ENCODE measurements at regions not wholly inside any gene's neighbourhood (a gene's known extent, or its start where the extent isn't known, plus 50 kb on each side); places are given as distances from the start of the nearest gene placed in this dataset.

GRCh38 chr2:128788636-128789220 is 470.1 kb upstream of the HS6ST1 start:
- no peak for DNase-seq (ENCODE audit: low read depth in 2 of 2)

DNA sequence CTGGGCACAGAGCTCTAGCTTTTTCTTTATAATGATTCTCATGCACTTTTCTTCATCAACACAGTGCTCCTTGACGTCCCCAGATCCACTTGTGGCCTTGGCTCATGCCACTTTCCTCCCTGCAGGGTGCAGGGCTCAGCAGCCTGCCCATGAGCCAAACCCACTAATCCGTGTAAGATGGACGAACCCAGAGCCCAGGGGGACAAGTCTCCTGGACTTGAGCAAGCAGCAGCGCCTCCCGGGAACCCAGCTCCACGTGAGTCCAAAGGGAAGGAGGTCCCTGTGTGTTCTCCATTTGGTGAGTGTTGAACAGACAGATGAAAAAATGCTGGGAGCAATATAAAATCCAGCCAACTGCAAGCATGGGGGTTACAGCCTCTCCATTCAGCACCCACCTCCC is 470.6 kb upstream of the HS6ST1 start:
- DNase-seq (ENCODE audit: low read depth in 2 of 2) = no peak

DNA sequence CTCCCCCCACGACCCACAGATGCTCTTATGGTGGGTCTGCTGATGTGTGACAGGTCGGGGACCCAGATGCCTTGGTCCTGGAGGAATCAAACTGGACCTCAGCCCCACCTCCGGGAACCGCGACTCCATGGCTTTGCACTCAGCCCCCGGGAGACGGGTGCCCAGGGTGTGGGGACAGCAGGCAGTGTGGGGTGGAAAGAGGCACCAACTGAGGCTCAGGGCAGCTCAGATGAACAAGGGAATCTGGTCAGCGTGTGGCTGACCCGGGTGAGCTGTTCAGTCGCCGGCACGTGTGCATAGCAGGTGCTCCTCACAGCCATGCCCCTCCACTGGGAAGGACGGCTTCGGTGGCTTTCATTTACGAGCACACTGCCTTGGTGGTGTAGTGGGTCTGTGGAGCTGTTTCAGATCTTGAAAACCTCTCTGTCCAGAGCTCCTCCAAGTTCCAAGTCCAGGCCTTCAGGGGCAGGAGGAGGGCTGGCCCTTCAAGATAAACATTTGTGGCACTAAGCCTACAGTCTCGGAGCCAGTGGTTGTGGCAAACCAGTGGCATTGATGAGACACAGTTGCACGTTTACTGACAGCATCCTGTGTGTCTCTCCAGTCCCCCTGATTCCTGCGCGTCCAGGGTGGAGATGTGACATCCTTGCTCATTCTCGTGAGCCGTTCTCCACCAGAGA is 471.2 kb upstream of the HS6ST1 start:
- DNase-seq (ENCODE audit: low read depth in 2 of 2) = no peak

DNA sequence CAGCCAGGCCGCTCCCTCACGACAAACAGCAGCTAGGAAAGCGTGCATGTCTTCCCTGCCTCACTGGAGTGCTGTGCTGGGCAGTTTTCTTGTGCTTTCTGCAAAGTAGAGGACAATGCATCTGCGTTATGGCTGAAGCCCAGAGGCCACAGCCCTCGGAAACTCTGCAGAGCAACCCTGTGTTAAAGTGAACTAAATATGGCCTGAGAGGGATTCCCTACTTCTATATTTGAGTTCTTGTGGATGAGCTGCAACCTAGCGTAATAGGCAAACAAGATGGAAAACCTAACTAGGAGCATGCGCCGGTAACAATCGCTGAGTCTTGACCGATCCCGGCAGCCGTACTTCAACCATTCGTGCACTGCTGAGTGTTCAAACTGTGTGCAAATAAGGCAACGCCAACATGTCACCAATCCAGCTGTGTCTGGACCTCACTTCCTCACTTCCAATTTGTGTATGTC is 471.9 kb upstream of the HS6ST1 start:
- no peak for DNase-seq (ENCODE audit: low read depth in 2 of 2)

DNA sequence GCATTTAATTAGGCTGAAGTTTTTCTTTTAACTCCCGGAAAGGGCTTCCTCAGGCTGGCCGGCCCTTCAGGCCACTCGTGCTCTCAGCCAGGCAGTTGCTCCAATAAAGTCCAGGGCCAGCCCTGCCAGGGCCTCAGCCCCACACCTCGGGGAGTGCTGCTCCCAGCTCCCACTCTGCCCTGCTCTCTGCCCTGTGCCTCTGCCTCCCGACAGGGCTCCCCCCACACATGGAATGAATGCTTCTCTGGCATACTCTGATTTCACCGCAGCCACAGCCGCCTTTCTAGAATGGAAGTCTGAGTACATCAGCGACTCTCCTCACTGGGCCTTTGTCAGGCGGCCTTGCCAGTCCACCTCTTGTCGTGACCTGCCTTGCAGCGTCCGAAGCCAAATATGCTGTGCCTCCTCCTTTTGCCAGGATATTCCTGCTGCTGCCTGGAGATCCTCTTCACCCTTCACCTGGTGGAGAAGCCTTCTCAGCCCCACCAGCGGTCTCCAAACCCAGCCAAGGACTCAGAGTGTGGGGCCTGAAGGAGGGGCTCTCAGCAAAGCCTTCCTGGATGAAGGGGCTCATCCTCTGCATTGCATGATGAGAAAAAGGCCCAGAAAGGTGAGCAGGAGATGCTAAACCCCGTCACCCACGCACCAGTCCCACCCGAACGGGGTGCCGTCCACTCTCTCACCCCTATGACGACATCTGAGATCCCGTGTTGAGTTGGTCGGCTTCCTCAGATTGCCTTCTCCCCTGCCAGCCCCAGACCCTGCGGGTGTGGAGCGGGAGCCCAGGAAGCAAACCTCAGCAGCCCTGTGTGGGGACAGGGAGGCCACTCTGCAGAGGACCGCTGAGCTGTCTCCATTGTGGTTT is 472.7 kb upstream of the HS6ST1 start:
- no peak for DNase-seq (ENCODE audit: low read depth in 2 of 2)

GRCh38 chr2:128791985-128792320 is 473.3 kb upstream of the HS6ST1 start:
- DNase-seq (ENCODE audit: low read depth in 2 of 2) = no peak

DNA sequence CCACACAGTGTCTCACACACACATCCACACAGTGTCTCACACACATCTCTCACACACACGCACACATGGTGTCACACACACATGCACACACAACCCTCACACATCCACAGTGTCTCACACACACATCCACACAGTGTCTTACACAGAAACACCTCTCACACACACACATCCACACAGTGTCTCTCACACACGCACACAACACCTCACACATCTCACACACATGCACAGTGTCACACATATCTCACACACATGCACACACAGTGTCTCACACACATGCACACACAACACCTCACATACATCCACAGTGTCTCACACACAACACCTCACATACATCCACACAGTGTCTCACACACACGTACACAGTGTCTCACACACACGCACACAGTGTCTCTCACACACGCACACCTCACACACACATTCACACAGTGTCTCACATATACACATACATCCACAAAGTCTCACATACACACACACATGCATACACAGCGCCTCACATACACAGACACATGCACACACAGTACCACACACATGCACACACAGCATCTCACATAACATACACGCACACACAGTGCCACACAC is 473.9 kb upstream of the HS6ST1 start:
- DNase-seq (ENCODE audit: low read depth in 2 of 2) = no peak

DNA sequence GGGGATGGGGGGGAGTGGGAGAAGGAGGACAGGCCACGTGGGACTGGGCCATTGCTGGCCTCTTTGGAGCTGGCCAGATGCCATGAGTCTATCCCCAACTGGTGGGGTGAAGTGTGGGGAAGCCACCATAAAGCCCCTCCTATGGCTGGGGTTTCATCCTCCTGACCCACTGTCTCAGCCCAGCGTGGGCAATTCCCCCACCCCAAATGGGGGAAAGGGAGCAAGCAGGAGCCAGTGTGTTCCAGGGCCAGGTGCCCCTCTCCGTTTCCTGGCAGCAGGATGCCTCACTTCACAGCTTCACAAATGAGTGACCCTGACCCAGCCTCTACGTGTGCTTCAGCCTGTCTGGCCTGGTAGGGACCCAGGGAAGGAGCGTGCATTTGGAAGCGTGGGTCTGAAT is 474.7 kb upstream of the HS6ST1 start:
- DNase-seq (ENCODE audit: low read depth in 2 of 2) = no peak

- no peak for DNase-seq (ENCODE audit: low read depth in 2 of 2)
Observed at GRCh38 chr2:128794285-128794684, 475.6 kb upstream of the HS6ST1 start.

GRCh38 chr2:128796321-128796720 is 477.7 kb upstream of the HS6ST1 start:
- no peak for DNase-seq (ENCODE audit: low read depth in 2 of 2)

DNA sequence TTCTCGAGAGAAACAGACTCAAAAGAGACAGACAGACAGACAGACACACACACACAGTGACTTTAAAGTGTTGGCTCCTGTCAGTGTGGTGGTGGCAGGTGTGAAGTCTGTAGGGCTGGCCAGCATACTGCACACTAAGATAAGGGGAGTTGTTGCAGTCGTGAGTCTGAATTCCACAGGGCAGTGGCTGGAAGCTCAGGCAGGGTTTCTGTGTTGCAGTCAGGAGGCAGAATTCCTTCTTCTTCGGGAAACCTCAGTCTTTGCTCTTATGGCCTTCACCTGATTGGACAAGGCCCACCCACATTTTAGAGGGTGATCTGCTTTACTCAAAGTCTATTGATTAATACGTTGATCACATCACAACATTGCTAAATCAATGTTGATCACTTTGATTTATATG is 478.4 kb upstream of the HS6ST1 start:
- no peak for DNase-seq (ENCODE audit: low read depth in 2 of 2)

GRCh38 chr2:128797533-128797932 is 478.9 kb upstream of the HS6ST1 start:
- no peak for DNase-seq (ENCODE audit: low read depth in 2 of 2)

GRCh38 chr2:128797937-128798336 is 479.3 kb upstream of the HS6ST1 start:
- no peak for DNase-seq (ENCODE audit: low read depth in 2 of 2)

DNA sequence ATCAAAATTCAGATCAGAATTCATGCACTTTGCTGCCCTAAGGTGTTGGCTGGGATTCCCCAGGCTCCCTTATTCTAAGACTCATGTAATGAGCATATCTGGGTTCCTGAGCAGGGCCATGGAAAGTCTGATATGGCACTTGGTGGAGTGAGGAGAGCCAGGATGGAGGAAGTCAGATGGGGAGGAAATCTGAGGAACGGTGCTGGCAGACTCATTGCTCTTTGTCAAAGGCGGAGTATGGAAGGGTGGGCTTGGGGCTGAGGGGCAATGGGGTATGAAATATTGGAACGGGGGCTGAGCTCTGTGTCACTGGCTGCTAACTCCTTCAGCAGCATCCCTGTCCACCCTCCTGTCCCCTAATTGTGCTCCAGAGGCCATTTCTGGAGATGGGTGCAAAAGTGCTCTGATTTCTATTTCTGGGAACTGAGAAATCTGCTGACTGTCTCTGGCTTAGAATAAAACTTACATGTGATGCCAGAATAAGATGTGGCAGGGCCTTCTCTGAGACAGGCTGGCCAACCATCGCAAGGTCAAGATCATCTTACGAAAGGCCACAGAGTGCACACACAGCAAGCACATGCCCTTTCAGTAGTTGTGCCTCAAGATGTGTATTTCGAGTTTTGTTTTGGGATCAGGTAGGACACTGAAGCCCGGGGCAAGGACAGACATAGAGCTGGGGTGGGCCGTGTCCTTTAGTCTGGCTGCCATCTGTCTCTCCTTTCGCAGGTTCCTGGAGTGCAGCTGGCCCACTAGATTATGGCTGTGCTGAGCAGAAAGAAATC is 480.0 kb upstream of the HS6ST1 start:
- no peak for DNase-seq (ENCODE audit: low read depth in 2 of 2)

DNA sequence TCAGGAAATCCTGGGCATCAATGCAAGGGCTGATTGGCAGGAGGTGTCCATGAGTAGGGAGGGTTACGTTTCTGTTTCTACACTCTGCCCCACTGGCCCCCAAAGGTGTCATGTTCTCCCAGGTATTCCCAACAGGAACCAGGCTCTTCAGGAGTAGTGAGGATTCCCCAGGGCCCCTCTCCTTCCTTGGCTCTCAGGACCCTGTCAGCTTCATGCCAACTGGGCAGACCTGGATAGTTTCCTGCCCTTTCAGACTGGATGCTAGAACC is 480.6 kb upstream of the HS6ST1 start:
- no peak for DNase-seq (ENCODE audit: low read depth in 2 of 2)

DNA sequence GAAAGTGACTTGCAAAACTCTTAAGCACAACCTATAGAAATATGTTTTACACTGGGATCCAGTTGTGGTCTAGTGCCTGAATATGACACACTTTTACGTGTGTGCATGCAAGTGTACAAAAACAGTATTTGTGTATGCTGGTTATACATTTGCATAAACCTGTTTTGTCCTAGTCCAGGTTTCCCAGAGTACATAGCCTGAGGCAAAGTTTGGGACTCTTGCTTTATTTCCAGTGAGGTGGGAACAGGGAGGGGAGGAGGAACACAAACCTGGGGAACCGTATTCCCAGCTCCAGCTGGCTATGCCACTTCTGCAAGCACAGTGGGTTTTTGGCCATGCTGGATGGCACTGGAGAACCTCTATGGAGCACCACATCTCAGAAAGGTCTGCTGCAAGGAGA is 481.1 kb upstream of the HS6ST1 start:
- DNase-seq (ENCODE audit: low read depth in 2 of 2) = no peak

DNA sequence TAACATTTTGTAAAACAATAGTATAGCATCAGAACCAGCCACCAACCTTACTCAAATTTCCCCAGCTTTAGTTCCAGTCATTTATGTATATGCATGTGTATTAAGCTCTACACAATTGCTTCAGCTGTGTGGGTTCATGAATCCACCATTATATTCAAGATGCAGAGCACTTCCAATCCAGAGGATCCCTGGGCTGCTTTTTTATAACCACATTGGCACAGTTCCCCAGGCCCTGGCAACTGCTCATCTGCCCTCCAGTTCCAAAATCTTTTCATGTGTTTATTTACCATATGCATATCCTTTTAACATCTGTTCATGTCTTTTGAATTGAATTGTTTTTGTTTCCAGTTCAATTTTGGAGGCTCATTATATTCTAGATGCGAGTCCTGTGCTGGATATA is 482.9 kb upstream of the HS6ST1 start:
- DNase-seq (ENCODE audit: low read depth in 2 of 2) = no peak

GRCh38 chr2:128803222-128803621 is 484.6 kb upstream of the HS6ST1 start:
- no peak for DNase-seq (ENCODE audit: low read depth in 2 of 2)

- DNase-seq (ENCODE audit: low read depth in 2 of 2) = no peak
Observed at GRCh38 chr2:128805237-128805636, 486.6 kb upstream of the HS6ST1 start.

- DNase-seq (ENCODE audit: low read depth in 2 of 2) = no peak
Observed at GRCh38 chr2:128805918-128806317, 487.2 kb upstream of the HS6ST1 start.

DNA sequence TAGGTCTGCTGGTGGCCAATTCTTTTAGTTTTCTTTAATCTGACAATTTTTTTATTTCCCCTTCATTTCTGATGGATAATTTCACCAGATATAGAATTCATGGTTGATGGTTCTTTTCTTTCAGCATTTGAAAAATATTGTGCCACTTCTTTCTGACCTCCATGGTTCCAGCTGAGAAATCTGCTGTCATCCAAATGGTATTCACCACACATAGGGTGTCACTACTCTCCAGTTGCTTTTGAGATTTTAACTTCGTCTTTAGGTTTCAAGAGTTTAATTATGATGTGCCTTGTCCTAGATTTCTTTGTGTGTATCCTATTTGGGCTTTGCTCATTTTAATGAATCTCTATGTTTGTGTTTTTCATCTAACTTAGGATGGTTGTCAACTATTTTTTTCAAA is 488.6 kb upstream of the HS6ST1 start:
- DNase-seq (ENCODE audit: low read depth in 2 of 2) = no peak
